Thoracic aorta (tissue), 2 donors: ENCODE measurements at regions not wholly inside any gene's neighbourhood (a gene's known extent, or its start where the extent isn't known, plus 50 kb on each side); places are given as distances from the start of the nearest gene placed in this dataset.
"Not testable (repeated sequence)": the region's sequence is repeated elsewhere in the genome, so short reads cannot be mapped to it uniquely, and the experiment has no call there.

Source experiments
- ATAC-seq: fragments of 150-250 bp; one replicate; pipeline ENCODE4 v1.8.0; 2017; ENCODE audit warnings: low read depth; ENCODE audit not compliant: insufficient number of reproducible peaks, low FRiP score
- DNase-seq: peaks from one replicate; pipeline ENCODE4 v3.0.0-alpha.2; 2020; ENCODE audit warnings: low spot score
- H3K27ac ChIP-seq, 2 donors: fragments of 200-600 bp; sonication (generic); 1 replicate in 1 of 2; 2 replicates in 1 of 2; pipeline ENCODE4 v1.5.1; 2016; ENCODE audit warnings: mild to moderate bottlenecking in 2 of 2, moderate library complexity in 2 of 2
- H3K27me3 ChIP-seq: fragments of 200-600 bp; sonication (generic); replicated peaks from 2 replicates; pipeline ENCODE4 v1.6.0; 2016; ENCODE audit warnings: mild to moderate bottlenecking; ENCODE audit not compliant: insufficient read depth
- H3K36me3 ChIP-seq: fragments of 200-600 bp; sonication (generic); one replicate; pipeline ENCODE4 v1.5.1; 2016
- H3K4me1 ChIP-seq, 2 donors: fragments of 200-600 bp; sonication (generic); 1 replicate in 1 of 2; 2 replicates in 1 of 2; pipeline versions ENCODE4 v1.5.1 to v1.6.0; 2016; ENCODE audit warnings: low read depth in 2 of 2, mild to moderate bottlenecking in 1 of 2; ENCODE audit not compliant: control insufficient read depth in 1 of 2
- H3K4me3 ChIP-seq: fragments of 200-600 bp; sonication (generic); 2 replicates; pipeline ENCODE4 v1.5.1; 2016; ENCODE audit warnings: mild to moderate bottlenecking
- H3K9me3 ChIP-seq: fragments of 200-600 bp; sonication (generic); 2 replicates; pipeline ENCODE4 v1.5.1; 2016
- CTCF ChIP-seq: fragments of 200-600 bp; sonication (generic); IDR thresholded peaks from one replicate; pipeline ENCODE4 v1.5.1; 2019; ENCODE audit warnings: antibody characterized with exemption

- Histone ChIP-seq H3K27me3 (no peaks in the 10 kb centered on the region), H3K27ac (no peak overlapping the region), H3K4me3 (no peak overlapping the region), H3K4me1 (no peaks in the 10 kb centered on the region), H3K36me3 (no peaks in the 10 kb centered on the region), H3K9me3 (no peaks in the 10 kb centered on the region)
- DNase-seq (no peak), ATAC-seq (no peak)
- TF ChIP-seq CTCF: no peak
These were observed 624.2 kb upstream of the GRIN3A start for GRCh38 chr9:102362470-102363132.

GRCh38 chr9:102360846-102361245 lies 622.4 kb upstream of the GRIN3A start:
- DNase-seq: no peak
- TF ChIP-seq CTCF: no peak
- no peaks in the 10 kb centered on the region for H3K36me3 ChIP-seq

GRCh38 chr9:102355982-102356381 lies 617.5 kb upstream of the GRIN3A start:
- H3K36me3 ChIP-seq: no peaks in the 10 kb centered on the region
- no peaks in the 10 kb centered on the region for H3K27me3 ChIP-seq
- H3K4me1 ChIP-seq: no peaks in the 10 kb centered on the region
- H3K4me3 ChIP-seq: no peak overlapping the region
- no peaks in the 10 kb centered on the region for H3K9me3 ChIP-seq
- TF ChIP-seq CTCF: no peak
- no peak overlapping the region for H3K27ac ChIP-seq
- DNase-seq: no peak
- no peak for ATAC-seq

More at GRCh38 chr9:102360846-102361245, 622.4 kb upstream of the GRIN3A start:
- no peaks in the 10 kb centered on the region for H3K9me3 ChIP-seq
- H3K27me3 ChIP-seq: no peaks in the 10 kb centered on the region
- ATAC-seq: no peak
- H3K4me3 ChIP-seq: no peak overlapping the region
- H3K4me1 ChIP-seq: no peaks in the 10 kb centered on the region
- no peak overlapping the region for H3K27ac ChIP-seq

- Histone ChIP-seq H3K4me3 (no peak overlapping the region), H3K36me3 (no peaks in the 10 kb centered on the region), H3K27ac (no peak overlapping the region), H3K9me3 (no peaks in the 10 kb centered on the region), H3K4me1 (no peaks in the 10 kb centered on the region), H3K27me3 (no peaks in the 10 kb centered on the region)
- DNase-seq: no peak
- no peak for TF ChIP-seq CTCF
- no peak for ATAC-seq
These were observed 615.6 kb upstream of the GRIN3A start for GRCh38 chr9:102354041-102354440.

- not testable (repeated sequence) for H3K27ac ChIP-seq, H3K4me1 ChIP-seq, H3K27me3 ChIP-seq, H3K9me3 ChIP-seq, ATAC-seq, H3K4me3 ChIP-seq, H3K36me3 ChIP-seq, DNase-seq
These were observed 599.0 kb upstream of the GRIN3A start for GRCh38 chr9:102337471-102337870.

- ATAC-seq (no peak), DNase-seq (no peak)
- no peaks in the 10 kb centered on the region for H3K9me3 ChIP-seq
- no peaks in the 10 kb centered on the region for H3K27me3 ChIP-seq
- H3K4me1 ChIP-seq: no peaks in the 10 kb centered on the region
- no peak overlapping the region for H3K27ac ChIP-seq
- no peak for TF ChIP-seq CTCF
- no peak overlapping the region for H3K4me3 ChIP-seq
- H3K36me3 ChIP-seq: no peaks in the 10 kb centered on the region
These were observed 570.9 kb upstream of the GRIN3A start for GRCh38 chr9:102309379-102309778.
